CD14-positive monocyte (primary cell): ENCODE measurements at regions not wholly inside any gene's neighbourhood (a gene's known extent, or its start where the extent isn't known, plus 50 kb on each side); places are given as distances from the start of the nearest gene placed in this dataset.

ENCODE experiments used
- DNase-seq, 3 donors: peaks; one replicate each; pipeline ENCODE4 v3.0.0-alpha.2; 2011 to 2022
- H2AFZ ChIP-seq: 2 replicates; pipeline ENCODE4 v1.6.0; 2012; ENCODE audit warnings: mild to moderate bottlenecking, low read depth, low read length, inconsistent platforms; ENCODE audit not compliant: insufficient read depth, poor library complexity, severe bottlenecking
- H3K27ac ChIP-seq, 2 donors: 1 replicate in 1 of 2; 2 replicates in 1 of 2; pipeline ENCODE4 v1.5.1; 2012 to 2013; ENCODE audit warnings: low read length in 2 of 2, control low read depth in 1 of 2, inconsistent platforms in 1 of 2, low read depth in 1 of 2, mild to moderate bottlenecking in 1 of 2
- H3K27me3 ChIP-seq, 2 donors: one replicate each; pipeline versions ENCODE4 v1.6.0 to v1.6.1; 2011 to 2013; ENCODE audit warnings: low read length in 2 of 2; ENCODE audit not compliant: control insufficient read depth in 2 of 2, insufficient read depth in 2 of 2
- H3K36me3 ChIP-seq, 2 donors: replicated peaks in 1 of 2; 1 replicate in 1 of 2; 2 replicates in 1 of 2; pipeline versions ENCODE4 v1.5.1 to v1.6.1; 2012 to 2013; ENCODE audit warnings: low read length in 2 of 2, control low read depth in 1 of 2, inconsistent platforms in 1 of 2, mild to moderate bottlenecking in 1 of 2; ENCODE audit not compliant: insufficient read depth in 2 of 2, control insufficient read depth in 1 of 2
- H3K4me1 ChIP-seq, 2 donors: 1 replicate in 1 of 2; 2 replicates in 1 of 2; pipeline versions ENCODE4 v1.5.1 to v1.6.1; 2012 to 2013; ENCODE audit warnings: low read length in 2 of 2, control low read depth in 1 of 2, inconsistent platforms in 1 of 2, mild to moderate bottlenecking in 1 of 2, moderate library complexity in 1 of 2; ENCODE audit not compliant: insufficient read depth in 2 of 2, control insufficient read depth in 1 of 2
- H3K4me2 ChIP-seq: replicated peaks from 2 replicates; pipeline ENCODE3; 2012; ENCODE audit warnings: low read length, moderate library complexity, mild to moderate bottlenecking; ENCODE audit not compliant: poor library complexity, severe bottlenecking; ENCODE audit errors: extremely low read depth
- H3K4me3 ChIP-seq, 3 experiments: fragments of 200-600 bp in 1 of 3; sonication (generic) in 1 of 3; replicated peaks in 1 of 3; 1 replicate in 2 of 3; 2 replicates in 1 of 3; pipeline ENCODE4 v1.5.1; 2011 to 2013; ENCODE audit warnings: low read length in 3 of 3, mild to moderate bottlenecking in 3 of 3, control low read depth in 2 of 3, low read depth in 2 of 3, inconsistent platforms in 1 of 3, moderate library complexity in 1 of 3
- H3K79me2 ChIP-seq: 2 replicates; pipeline ENCODE4 v1.6.0; 2012; ENCODE audit warnings: mild to moderate bottlenecking, control low read depth, inconsistent platforms, low read length, moderate library complexity; ENCODE audit not compliant: insufficient read depth
- H3K9ac ChIP-seq: 2 replicates; pipeline ENCODE4 v1.6.0; 2017; ENCODE audit warnings: low read length, mild to moderate bottlenecking; ENCODE audit not compliant: insufficient read depth, poor library complexity, severe bottlenecking
- H3K9me3 ChIP-seq, 2 donors: replicated peaks in 1 of 2; 1 replicate in 1 of 2; 2 replicates in 1 of 2; pipeline versions ENCODE4 v1.5.1 to v1.6.1; 2012 to 2013; ENCODE audit warnings: low read length in 2 of 2, control low read depth in 1 of 2; ENCODE audit not compliant: control insufficient read depth in 1 of 2, insufficient read depth in 1 of 2
- H4K20me1 ChIP-seq: 2 replicates; pipeline ENCODE4 v1.6.0; 2012; ENCODE audit warnings: mild to moderate bottlenecking, low read length, control low read depth, moderate library complexity; ENCODE audit not compliant: insufficient read depth
- H3K27ac Mint-ChIP-seq, 7 donors: one replicate each; pipeline ENCODE4 v1.8.0; 2020; ENCODE audit warnings: mild to moderate bottlenecking in 7 of 7, mixed read lengths in 7 of 7, moderate library complexity in 6 of 7, inconsistent platforms in 2 of 7
- H3K27me3 Mint-ChIP-seq, 3 donors: one replicate each; pipeline ENCODE4 v1.8.0; 2021 to 2022; ENCODE audit warnings: low read depth in 3 of 3, mild to moderate bottlenecking in 3 of 3, mixed read lengths in 3 of 3, moderate library complexity in 3 of 3, inconsistent platforms in 1 of 3
- H3K36me3 Mint-ChIP-seq, 2 donors: one replicate each; pipeline ENCODE4 v1.8.0; 2020; ENCODE audit warnings: mixed read lengths in 2 of 2, inconsistent platforms in 1 of 2, mild to moderate bottlenecking in 1 of 2
- H3K4me1 Mint-ChIP-seq: one replicate; pipeline ENCODE4 v1.8.0; 2020; ENCODE audit warnings: mild to moderate bottlenecking, mixed read lengths
- H3K4me3 Mint-ChIP-seq, 2 donors: one replicate each; pipeline ENCODE4 v1.8.0; 2020; ENCODE audit warnings: mild to moderate bottlenecking in 2 of 2, mixed read lengths in 2 of 2, moderate library complexity in 1 of 2
- H3K9me3 Mint-ChIP-seq, 7 donors: one replicate each; pipeline ENCODE4 v1.8.0; 2020 to 2022; ENCODE audit warnings: mixed read lengths in 7 of 7, mild to moderate bottlenecking in 6 of 7, moderate library complexity in 6 of 7, inconsistent platforms in 2 of 7
- CTCF ChIP-seq: fragments of 200-600 bp; IDR thresholded peaks from one replicate; pipeline ENCODE4 v1.8.0; 2022; ENCODE audit warnings: antibody characterized with exemption, mild to moderate bottlenecking
- WGBS: methylation state at CpG from one replicate; pipeline ENCODE4 v1.1.5; 2013; ENCODE audit warnings: missing lambda C conversion rate; ENCODE audit not compliant: insufficient coverage; 5-methylcytosine and 5-hydroxymethylcytosine counted together
- intact Hi-C, 2 donors: fragments of 100-400 bp; cut with micrococcal nuclease; formaldehyde crosslinking; loops; one replicate each; pipeline versions ENCODE4 v1.15.0 to v1.15.1; 2023

- no peaks in the 10 kb centered on the region for H3K79me2 ChIP-seq
- TF ChIP-seq CTCF: no peak
- no peaks in the 10 kb centered on the region for H3K4me1 ChIP-seq
- H3K9me3 ChIP-seq: no peaks in the 10 kb centered on the region
- Mint-ChIP-seq H3K9me3 (no peaks in the 10 kb centered on the region), H3K4me3 (no peak overlapping the region), H3K27me3 (peaks cover 0 to 3% (median 2%) of the 10 kb centered on the region in 3 donors), H3K4me1 (no peaks in the 10 kb centered on the region), H3K27ac (no peak overlapping the region), H3K36me3 (no peaks in the 10 kb centered on the region)
- no peak for DNase-seq
- no peak overlapping the region for H3K4me3 ChIP-seq
- no peaks in the 10 kb centered on the region for H3K27me3 ChIP-seq
- no peak overlapping the region for H2AFZ ChIP-seq
- intact Hi-C loops: no loop called here
- H3K27ac ChIP-seq: no peak overlapping the region
- no peak overlapping the region for H3K9ac ChIP-seq
- H3K36me3 ChIP-seq: no peaks in the 10 kb centered on the region
- 50% methylated on average over 1 of the region's 3 CpGs for WGBS
- no peaks in the 10 kb centered on the region for H4K20me1 ChIP-seq
- no peak overlapping the region for H3K4me2 ChIP-seq
These were observed 538.4 kb upstream of the PCDH20 start for GRCh38 chr13:61954092-61954491.

- DNase-seq: no peak
- Mint-ChIP-seq H3K36me3 (no peaks in the 10 kb centered on the region), H3K9me3 (no peaks in the 10 kb centered on the region), H3K4me1 (no peaks in the 10 kb centered on the region), H3K27me3 (peaks cover 0 to 3% (median 0%) of the 10 kb centered on the region in 3 donors), H3K4me3 (no peak overlapping the region), H3K27ac (no peak overlapping the region)
- Histone ChIP-seq H3K4me2 (no peak overlapping the region), H3K27ac (no peak overlapping the region), H3K9me3 (no peaks in the 10 kb centered on the region), H4K20me1 (no peaks in the 10 kb centered on the region), H3K36me3 (no peaks in the 10 kb centered on the region), H3K27me3 (no peaks in the 10 kb centered on the region), H3K4me1 (no peaks in the 10 kb centered on the region), H2AFZ (no peak overlapping the region), H3K9ac (no peak overlapping the region), H3K4me3 (no peak overlapping the region), H3K79me2 (no peaks in the 10 kb centered on the region)
- intact Hi-C loops: no loop called here
- no peak for TF ChIP-seq CTCF
- 80% methylated on average over 2 of the region's 8 CpGs for WGBS
These were observed 535.2 kb upstream of the PCDH20 start for GRCh38 chr13:61950828-61951227.
